GM19035 (cell line): ENCODE measurements at regions not wholly inside any gene's neighbourhood (a gene's known extent, or its start where the extent isn't known, plus 50 kb on each side); places are given as distances from the start of the nearest gene placed in this dataset.

ENCODE experiments used
- ATAC-seq: cut with Tn5 transposase; IDR thresholded peaks from one replicate; pipeline ENCODE4 v1.9.1; 2021; ENCODE audit not compliant: unreplicated experiment

GRCh38 chr4:11741190-11741652 lies 312.5 kb upstream of the HS3ST1 start:
- ATAC-seq = no peak

- no peak for ATAC-seq
Measured at GRCh38 chr4:11739992-11740391, 311.3 kb upstream of the HS3ST1 start.

- ATAC-seq = no peak
Measured at GRCh38 chr4:11736978-11737377, 308.3 kb upstream of the HS3ST1 start.

- no peak for ATAC-seq
Measured at GRCh38 chr4:11735651-11736050, 307.0 kb upstream of the HS3ST1 start.

GRCh38 chr4:11732155-11732554 lies 303.5 kb upstream of the HS3ST1 start:
- no peak for ATAC-seq

GRCh38 chr4:11730545-11730944 lies 301.9 kb upstream of the HS3ST1 start:
- ATAC-seq = no peak

GRCh38 chr4:11729548-11729947 lies 300.9 kb upstream of the HS3ST1 start:
- ATAC-seq = no peak

GRCh38 chr4:11727903-11728564 lies 299.3 kb upstream of the HS3ST1 start:
- ATAC-seq = no peak

- no peak for ATAC-seq
Measured at GRCh38 chr4:11724731-11725130, 296.0 kb upstream of the HS3ST1 start.

GRCh38 chr4:11722223-11722622 lies 293.5 kb upstream of the HS3ST1 start:
- ATAC-seq = no peak

GRCh38 chr4:11720292-11720691 lies 291.6 kb upstream of the HS3ST1 start:
- peak; percentile 53 for ATAC-seq

- ATAC-seq = no peak
Measured at GRCh38 chr4:11719879-11720278, 291.2 kb upstream of the HS3ST1 start.

GRCh38 chr4:11715753-11716521 lies 287.2 kb upstream of the HS3ST1 start:
- ATAC-seq = no peak

GRCh38 chr4:11710453-11711093 lies 281.9 kb upstream of the HS3ST1 start:
- ATAC-seq = no peak

- no peak for ATAC-seq
Measured at GRCh38 chr4:11704186-11704830, 275.6 kb upstream of the HS3ST1 start.

GRCh38 chr4:11702886-11703557 lies 274.3 kb upstream of the HS3ST1 start:
- no peak for ATAC-seq

- ATAC-seq = no peak
Measured at GRCh38 chr4:11701966-11702725, 273.5 kb upstream of the HS3ST1 start.

- ATAC-seq = no peak
Measured at GRCh38 chr4:11700751-11701226, 272.1 kb upstream of the HS3ST1 start.

GRCh38 chr4:11698846-11699590 lies 270.3 kb upstream of the HS3ST1 start:
- ATAC-seq = no peak
